ENCODE measurements at regions not wholly inside any gene's neighbourhood (a gene's known extent, or its start where the extent isn't known, plus 50 kb on each side); places are given as distances from the start of the nearest gene placed in this dataset.
"Not testable (repeated sequence)": the region's sequence is repeated elsewhere in the genome, so short reads cannot be mapped to it uniquely, and the experiment has no call there.

GRCh38 chr7:153524070-153524601, 528.1 kb upstream of the DPP6 start:
- no peak for DNase-seq (ENCODE audit: low spot score)

DNA sequence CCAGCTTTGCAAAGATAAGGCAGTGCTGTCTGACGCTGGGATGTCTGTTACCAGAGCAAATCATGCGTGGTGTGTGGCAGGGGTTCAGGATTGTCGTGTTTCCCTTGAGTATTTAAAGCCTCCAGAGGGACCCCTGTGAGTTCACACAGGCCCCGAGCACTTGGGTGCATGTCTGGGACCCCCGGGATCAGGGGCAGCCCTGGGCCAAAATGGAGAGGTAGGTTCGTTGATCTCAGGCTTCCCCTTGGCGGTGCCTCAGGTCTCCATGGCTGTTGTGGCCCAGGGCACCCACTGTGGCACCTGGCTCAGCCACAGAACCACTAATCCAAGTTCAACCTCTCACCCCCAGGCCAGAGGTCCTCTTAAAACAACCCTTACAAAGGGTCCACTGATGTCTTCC, 523.1 kb upstream of the DPP6 start:
- no peak for DNase-seq (ENCODE audit: low spot score)

DNA sequence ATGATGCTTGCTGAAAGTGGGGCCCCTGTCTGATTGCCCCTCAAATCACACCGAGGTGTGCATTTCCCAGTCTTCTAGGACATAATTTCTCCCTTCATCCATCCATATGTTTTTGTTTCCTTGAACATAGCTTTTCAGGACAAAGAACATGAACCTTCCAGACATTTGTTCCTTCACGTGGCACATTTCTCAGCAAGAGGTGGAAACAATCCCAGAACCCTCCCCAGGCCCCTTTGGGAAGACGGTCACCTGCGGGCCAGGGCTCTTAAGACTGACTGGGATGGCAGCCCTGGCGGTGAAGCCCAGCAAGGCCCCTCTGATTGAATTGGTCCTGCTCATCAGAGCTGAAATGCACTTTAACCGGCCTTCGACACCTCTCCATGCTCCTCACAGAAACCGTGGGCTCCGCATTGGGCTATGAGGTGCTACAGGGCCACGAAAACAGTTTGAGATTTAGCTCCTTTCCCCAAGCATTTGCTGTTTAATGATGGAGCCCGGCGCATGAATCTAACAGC, 522.5 kb upstream of the DPP6 start:
- DNase-seq (ENCODE audit: low spot score): no peak

DNA sequence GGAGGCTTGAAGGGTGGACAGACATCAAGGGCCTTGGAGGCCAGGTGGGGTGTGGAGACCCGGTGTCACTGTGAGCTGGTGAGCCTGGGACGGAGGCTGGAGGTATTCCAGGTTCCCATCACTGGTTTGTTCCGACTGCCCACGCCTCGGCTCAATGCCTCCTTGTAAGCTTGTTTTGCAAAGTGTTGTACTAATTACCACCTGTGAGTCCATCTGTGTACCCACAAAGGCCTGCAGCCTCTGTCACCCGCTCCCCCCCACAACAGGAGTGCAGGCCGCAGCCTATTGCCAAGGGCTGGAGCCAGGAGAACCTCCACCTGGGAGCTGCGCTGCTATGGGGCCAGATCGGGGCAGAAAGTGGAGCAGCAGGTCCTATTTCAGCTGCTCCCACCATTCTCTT, 521.8 kb upstream of the DPP6 start:
- no peak for DNase-seq (ENCODE audit: low spot score)

GRCh38 chr7:153532326-153532725, 519.9 kb upstream of the DPP6 start:
- no peak for DNase-seq (ENCODE audit: low spot score)

DNA sequence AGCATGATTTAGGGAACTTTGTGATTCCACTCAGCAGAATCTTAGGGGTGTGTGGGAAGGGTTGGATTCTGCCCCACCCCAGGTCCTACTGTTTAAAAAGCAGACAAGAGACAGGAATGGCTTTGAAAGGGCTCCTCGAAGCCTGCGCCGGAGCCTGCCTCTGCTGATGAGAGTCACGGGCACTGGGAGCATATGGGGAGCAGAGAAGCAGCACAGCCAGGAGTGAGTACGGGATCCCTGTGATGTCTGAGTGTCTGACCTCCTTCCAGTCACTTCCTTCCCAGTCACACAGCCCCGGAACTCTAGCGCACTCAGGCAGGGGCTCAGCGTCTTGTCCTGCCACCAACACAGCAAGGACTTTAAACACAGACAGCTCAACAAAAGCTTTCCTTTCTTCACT, 514.9 kb upstream of the DPP6 start:
- no peak for DNase-seq (ENCODE audit: low spot score)

GRCh38 chr7:153541903-153542302, 510.3 kb upstream of the DPP6 start:
- DNase-seq (ENCODE audit: low spot score): no peak

DNA sequence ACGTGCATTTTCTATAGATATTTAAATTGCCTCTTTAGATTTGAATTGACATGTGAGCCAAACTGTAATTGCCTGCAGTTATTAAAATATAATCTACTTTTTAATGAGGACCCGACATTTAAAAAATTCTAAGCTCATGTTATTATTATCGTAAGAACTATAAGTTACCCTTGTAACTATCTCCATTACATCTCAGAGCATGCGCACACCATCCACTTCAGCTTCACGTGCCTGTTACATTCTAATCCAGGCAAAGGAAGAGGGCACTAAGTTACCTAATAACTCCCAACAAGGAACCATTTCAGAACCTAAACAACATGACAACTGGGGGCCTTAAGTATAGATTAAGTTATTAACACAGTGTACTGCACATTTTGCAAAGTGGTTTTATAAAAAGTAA, 509.0 kb upstream of the DPP6 start:
- no peak for DNase-seq (ENCODE audit: low spot score)

- DNase-seq (ENCODE audit: low spot score): no peak
Observed at GRCh38 chr7:153550173-153550572, 502.0 kb upstream of the DPP6 start.

GRCh38 chr7:153564391-153564790, 487.8 kb upstream of the DPP6 start:
- DNase-seq (ENCODE audit: low spot score): no peak

DNA sequence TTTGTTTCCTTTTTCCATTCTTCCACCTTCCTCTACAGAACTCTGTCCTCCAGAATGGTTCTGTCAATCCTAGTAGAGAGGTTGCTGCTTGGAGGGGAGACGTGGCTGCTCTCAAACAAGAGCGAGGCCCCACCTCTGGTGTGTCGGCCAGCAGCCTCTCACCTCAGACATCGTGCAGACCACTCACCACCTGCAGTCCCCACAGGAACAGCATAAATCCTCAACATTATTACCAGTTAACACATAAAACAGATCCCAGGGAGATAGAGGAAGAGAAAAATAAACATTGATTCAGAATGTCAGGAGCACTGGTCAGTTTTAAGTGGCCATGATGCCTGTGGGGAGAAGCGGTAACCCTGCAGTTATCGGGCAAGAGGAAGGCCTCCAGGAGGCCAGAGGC, 485.9 kb upstream of the DPP6 start:
- DNase-seq (ENCODE audit: low spot score): no peak

DNA sequence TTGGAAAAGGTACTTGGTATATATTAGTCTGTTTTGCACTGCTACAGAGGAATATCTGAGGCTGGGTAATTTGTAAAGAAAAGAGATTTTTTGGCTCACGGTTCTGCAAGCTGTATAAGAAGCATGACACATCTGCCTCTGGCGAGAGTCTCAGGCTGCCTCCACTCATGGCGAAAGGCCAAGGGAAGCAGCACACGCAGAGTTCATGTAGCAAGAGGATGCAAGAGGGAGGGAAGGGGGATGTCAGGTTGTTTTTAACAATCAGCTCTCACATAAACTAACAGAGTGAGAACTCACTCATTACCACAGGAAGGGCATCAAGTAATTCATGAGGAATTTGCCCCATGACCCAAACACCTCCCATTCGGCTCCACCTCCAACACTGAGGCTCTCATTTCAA, 484.8 kb upstream of the DPP6 start:
- no peak for DNase-seq (ENCODE audit: low spot score)

GRCh38 chr7:153569520-153569919, 482.7 kb upstream of the DPP6 start:
- not testable (repeated sequence) for DNase-seq (ENCODE audit: low spot score)

- DNase-seq (ENCODE audit: low spot score): no peak
Observed at GRCh38 chr7:153576096-153576495, 476.1 kb upstream of the DPP6 start.

DNA sequence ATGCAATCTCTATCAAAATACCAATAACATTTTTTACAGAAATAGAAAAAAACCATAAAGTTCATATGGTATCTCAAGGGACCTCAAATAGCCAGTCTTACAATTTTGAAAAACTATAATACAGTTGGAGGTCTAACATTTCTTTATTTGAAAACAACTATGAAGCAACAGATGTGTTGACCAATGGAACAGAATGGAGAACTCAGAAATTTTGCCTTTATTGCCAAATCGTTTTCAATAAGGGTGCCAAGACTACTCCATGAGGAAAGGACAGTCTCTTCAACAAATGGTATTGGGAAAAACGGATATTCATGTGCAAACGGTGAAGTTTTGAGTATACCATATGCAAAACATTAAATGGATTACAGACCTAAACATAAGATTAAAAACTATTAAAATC, 470.8 kb upstream of the DPP6 start:
- DNase-seq (ENCODE audit: low spot score): no peak

DNA sequence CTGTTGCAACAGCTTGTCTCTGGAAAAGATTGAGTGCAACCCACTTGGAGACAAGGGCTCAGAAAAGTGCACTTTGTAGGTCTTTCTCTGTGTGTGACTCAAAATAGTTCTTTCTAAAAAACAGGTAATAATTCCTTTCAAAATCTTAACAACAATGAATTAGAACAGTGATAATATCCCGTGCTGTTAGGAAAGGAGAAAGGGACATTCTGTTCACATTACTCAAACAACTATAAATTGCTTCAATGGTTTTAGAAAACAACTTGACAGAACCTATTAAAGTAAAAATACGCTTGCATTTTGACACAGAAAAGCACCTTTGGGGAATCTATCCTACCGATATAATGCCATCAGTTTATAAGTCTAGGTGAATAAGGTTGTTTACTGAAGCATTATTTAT, 468.1 kb upstream of the DPP6 start:
- no peak for DNase-seq (ENCODE audit: low spot score)

DNA sequence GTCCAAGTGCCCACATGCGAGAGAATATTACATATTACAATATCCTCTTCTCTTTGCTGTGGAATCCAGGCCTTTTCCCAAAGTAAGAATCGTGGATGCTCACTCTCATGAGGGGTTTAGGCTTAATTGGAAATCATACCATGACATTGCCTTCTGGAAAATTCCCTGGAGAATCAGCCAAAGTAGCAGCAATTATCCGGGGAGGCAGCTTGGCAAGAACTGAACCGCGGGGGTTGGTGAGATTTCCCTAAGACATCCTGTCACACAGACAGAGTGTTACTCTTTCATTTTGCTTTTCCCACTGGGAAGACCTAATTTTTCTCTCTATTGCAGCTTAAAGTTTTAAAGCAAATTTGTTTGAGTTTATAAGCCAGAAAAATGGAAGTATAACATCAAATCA, 463.6 kb upstream of the DPP6 start:
- no peak for DNase-seq (ENCODE audit: low spot score)

DNA sequence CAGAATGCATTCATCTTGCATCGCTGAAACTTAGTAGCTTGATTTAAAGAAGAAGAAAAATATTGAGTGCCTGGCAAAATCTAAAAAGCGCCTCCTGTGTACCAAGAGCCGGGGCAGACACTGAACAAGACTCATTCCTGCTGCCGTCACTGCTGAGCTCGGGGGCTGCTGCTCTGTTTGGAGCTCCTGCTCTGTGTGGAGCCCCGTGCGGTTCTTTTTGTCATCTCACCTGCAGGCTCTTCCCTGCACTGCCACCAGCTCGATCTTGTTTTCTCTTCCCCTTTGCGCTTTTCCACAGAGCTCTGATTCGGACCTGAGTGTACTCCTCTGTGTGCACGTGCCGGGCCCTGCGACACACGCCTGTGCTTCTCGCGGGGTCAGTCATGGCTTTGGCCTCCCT, 462.1 kb upstream of the DPP6 start:
- no peak for DNase-seq (ENCODE audit: low spot score)

- DNase-seq (ENCODE audit: low spot score): no peak
Observed at GRCh38 chr7:153590571-153590970, 461.6 kb upstream of the DPP6 start.

GRCh38 chr7:153607354-153607753, 444.8 kb upstream of the DPP6 start:
- no peak for DNase-seq (ENCODE audit: low spot score)

GRCh38 chr7:153616711-153617325, 435.4 kb upstream of the DPP6 start:
- DNase-seq (ENCODE audit: low spot score): no peak

DNA sequence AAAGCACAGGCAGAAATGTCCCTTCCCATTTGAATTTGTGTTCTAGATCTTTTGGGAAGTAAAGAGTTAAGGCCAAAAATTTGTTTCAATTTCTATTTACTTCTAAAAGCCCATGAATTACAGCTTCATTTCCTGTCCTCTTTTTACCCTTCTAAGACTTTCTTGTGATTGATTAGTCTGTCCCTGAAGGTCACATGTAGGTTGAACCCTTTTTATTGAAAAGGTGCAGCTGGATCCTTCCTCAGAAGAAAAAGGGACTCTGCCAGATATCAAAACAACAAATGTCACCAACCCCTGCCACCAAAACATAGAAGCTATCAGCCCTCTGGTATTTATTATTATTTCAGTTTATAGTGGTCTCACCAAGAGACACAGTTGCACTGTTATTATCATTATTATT, 424.9 kb upstream of the DPP6 start:
- no peak for DNase-seq (ENCODE audit: low spot score)

GRCh38 chr7:153628406-153628805, 423.8 kb upstream of the DPP6 start:
- DNase-seq (ENCODE audit: low spot score): no peak

DNA sequence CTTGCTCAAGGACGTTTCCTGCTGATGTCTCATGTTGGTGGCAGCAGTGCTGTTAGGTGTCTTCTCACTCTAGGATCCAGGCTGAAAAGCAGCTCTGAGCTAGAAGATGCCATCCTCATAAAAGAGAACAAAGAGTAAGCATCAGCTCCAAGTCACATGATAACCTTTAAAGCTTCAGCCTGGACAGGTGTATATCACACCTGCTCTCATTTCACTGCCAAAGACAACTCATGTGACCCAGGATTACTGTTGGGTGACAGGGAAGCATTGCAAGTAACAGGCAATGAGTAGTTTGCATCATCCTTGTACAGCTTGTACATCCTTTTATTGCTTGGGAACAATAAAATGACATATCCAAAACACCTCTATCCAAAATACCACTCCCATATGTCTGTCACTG, 423.4 kb upstream of the DPP6 start:
- no peak for DNase-seq (ENCODE audit: low spot score)

Measured in HuH-7 (cell line).